Loucy (cell line): ENCODE measurements at regions not wholly inside any gene's neighbourhood (a gene's known extent, or its start where the extent isn't known, plus 50 kb on each side); places are given as distances from the start of the nearest gene placed in this dataset.

Source experiments
- H2AFZ ChIP-seq: fragments of 200-600 bp; sonication (generic); 2 replicates; pipeline ENCODE4 v1.6.0; 2016; ENCODE audit warnings: antibody characterized with exemption, mild to moderate bottlenecking, low read length, moderate library complexity
- H3F3A ChIP-seq: fragments of 200-600 bp; 2 replicates; pipeline ENCODE4 v1.6.0; 2016; ENCODE audit warnings: antibody characterized with exemption, low read depth, mild to moderate bottlenecking
- H3K27me3 ChIP-seq: fragments of 200-600 bp; sonication (generic); 2 replicates; pipeline ENCODE4 v1.6.1; 2014; ENCODE audit warnings: low read length, mild to moderate bottlenecking; ENCODE audit not compliant: insufficient read depth, poor library complexity, severe bottlenecking
- H3K36me3 ChIP-seq: fragments of 200-600 bp; sonication (generic); 2 replicates; pipeline ENCODE4 v1.6.1; 2016; ENCODE audit warnings: low read length; ENCODE audit not compliant: insufficient read depth
- H3K4me1 ChIP-seq: fragments of 200-600 bp; sonication (generic); 2 replicates; pipeline ENCODE4 v1.5.1; 2014; ENCODE audit warnings: low read length, mild to moderate bottlenecking; ENCODE audit not compliant: insufficient read depth, poor library complexity, severe bottlenecking
- H3K4me2 ChIP-seq: fragments of 200-600 bp; sonication (generic); 2 replicates; pipeline ENCODE4 v1.6.0; 2014; ENCODE audit warnings: antibody characterized with exemption, low read length, low read depth, mild to moderate bottlenecking; ENCODE audit not compliant: poor library complexity, severe bottlenecking
- H3K4me3 ChIP-seq: fragments of 200-600 bp; sonication (generic); 2 replicates; pipeline ENCODE4 v1.5.1; 2014; ENCODE audit warnings: low read length, mild to moderate bottlenecking, mixed read lengths; ENCODE audit not compliant: poor library complexity, severe bottlenecking
- H3K79me2 ChIP-seq: fragments of 200-600 bp; sonication (generic); 2 replicates; pipeline ENCODE4 v1.6.1; 2014; ENCODE audit warnings: low read length; ENCODE audit not compliant: insufficient read depth
- H3K9ac ChIP-seq: fragments of 200-600 bp; sonication (generic); 2 replicates; pipeline ENCODE4 v1.6.0; 2014; ENCODE audit warnings: mild to moderate bottlenecking, low read depth, low read length, moderate library complexity; ENCODE audit not compliant: poor library complexity, severe bottlenecking
- H3K9me2 ChIP-seq: fragments of 200-600 bp; sonication (generic); replicated peaks from 2 replicates; pipeline ENCODE4 v1.6.1; 2016; ENCODE audit warnings: low read depth, low read length, mixed read lengths
- H3K9me3 ChIP-seq: fragments of 200-600 bp; sonication (generic); 2 replicates; pipeline ENCODE4 v1.6.1; 2014; ENCODE audit warnings: mild to moderate bottlenecking, antibody characterized with exemption, low read length, low read depth; ENCODE audit not compliant: insufficient read depth
- H4K20me1 ChIP-seq: fragments of 200-600 bp; sonication (generic); 2 replicates; pipeline ENCODE4 v1.6.0; 2014; ENCODE audit warnings: antibody characterized with exemption, low read length, mild to moderate bottlenecking; ENCODE audit not compliant: insufficient read depth, poor library complexity, severe bottlenecking
- EZH2phosphoT487 ChIP-seq: fragments of 200-600 bp; IDR thresholded peaks from 2 replicates; pipeline ENCODE4 v1.6.1; 2018; ENCODE audit warnings: antibody characterized with exemption, mild to moderate bottlenecking, moderate library complexity, borderline replicate concordance
- TF ChIP-seq, protein P1 (sequence below): fragments of 200-600 bp; sonication (generic); conservative IDR thresholded peaks from 2 replicates; pipeline ENCODE4 v1.5.1; 2014; ENCODE audit warnings: mild to moderate bottlenecking, antibody characterized with exemption, low read length

GRCh38 chr21:41680444-41681347 lies 86.2 kb downstream of the RIPK4 start:
- no peak overlapping the region for H3K4me2 ChIP-seq
- H2AFZ ChIP-seq, result no peak overlapping the region
- H3F3A ChIP-seq, result no peaks in the 10 kb centered on the region
- H4K20me1 ChIP-seq, result no peaks in the 10 kb centered on the region
- H3K9me2 ChIP-seq, result no peaks in the 10 kb centered on the region
- peaks cover 17% of the 10 kb centered on the region for H3K4me1 ChIP-seq
- H3K9me3 ChIP-seq, result no peaks in the 10 kb centered on the region
- no peak overlapping the region for H3K9ac ChIP-seq
- H3K27me3 ChIP-seq, result no peaks in the 10 kb centered on the region
- H3K36me3 ChIP-seq, result no peaks in the 10 kb centered on the region
- TF ChIP-seq, protein P1, sequence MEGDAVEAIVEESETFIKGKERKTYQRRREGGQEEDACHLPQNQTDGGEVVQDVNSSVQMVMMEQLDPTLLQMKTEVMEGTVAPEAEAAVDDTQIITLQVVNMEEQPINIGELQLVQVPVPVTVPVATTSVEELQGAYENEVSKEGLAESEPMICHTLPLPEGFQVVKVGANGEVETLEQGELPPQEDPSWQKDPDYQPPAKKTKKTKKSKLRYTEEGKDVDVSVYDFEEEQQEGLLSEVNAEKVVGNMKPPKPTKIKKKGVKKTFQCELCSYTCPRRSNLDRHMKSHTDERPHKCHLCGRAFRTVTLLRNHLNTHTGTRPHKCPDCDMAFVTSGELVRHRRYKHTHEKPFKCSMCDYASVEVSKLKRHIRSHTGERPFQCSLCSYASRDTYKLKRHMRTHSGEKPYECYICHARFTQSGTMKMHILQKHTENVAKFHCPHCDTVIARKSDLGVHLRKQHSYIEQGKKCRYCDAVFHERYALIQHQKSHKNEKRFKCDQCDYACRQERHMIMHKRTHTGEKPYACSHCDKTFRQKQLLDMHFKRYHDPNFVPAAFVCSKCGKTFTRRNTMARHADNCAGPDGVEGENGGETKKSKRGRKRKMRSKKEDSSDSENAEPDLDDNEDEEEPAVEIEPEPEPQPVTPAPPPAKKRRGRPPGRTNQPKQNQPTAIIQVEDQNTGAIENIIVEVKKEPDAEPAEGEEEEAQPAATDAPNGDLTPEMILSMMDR, result no peak
- TF ChIP-seq EZH2phosphoT487, result no peak
- H3K79me2 ChIP-seq, result no peaks in the 10 kb centered on the region
- H3K4me3 ChIP-seq, result no peak overlapping the region

DNA sequence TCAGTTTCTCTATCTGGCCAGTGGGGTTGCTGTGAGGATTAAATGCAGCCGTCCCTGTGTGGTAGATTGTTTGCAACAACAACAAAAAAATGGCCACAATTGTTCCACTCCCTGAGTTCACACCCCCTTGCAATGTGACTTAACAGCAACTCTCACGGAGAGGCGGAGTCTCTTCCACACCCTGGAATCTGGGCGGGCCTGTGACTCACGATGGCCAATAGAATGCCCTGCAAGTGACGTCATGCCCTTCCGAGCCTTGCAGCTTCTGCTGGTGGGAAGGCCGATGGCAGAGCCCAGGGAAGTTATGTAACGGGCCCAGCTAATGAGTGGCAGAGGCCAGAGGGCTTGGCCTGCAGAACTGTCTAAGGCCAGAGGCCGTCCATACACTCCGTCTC lies 87.9 kb downstream of the RIPK4 start:
- Histone ChIP-seq H3K36me3 (no peaks in the 10 kb centered on the region), H3F3A (no peaks in the 10 kb centered on the region), H3K9me2 (no peaks in the 10 kb centered on the region), H3K27me3 (no peaks in the 10 kb centered on the region), H3K4me2 (no peak overlapping the region), H3K79me2 (no peaks in the 10 kb centered on the region), H2AFZ (peak overlapping the region; percentile 57; the same call in 1 of the 2 replicates), H3K9ac (no peak overlapping the region), H3K9me3 (no peaks in the 10 kb centered on the region), H3K4me1 (peaks cover 17% of the 10 kb centered on the region), H3K4me3 (no peak overlapping the region), H4K20me1 (no peaks in the 10 kb centered on the region)
- no peak for TF ChIP-seq EZH2phosphoT487
- TF ChIP-seq, protein P1, result no peak

DNA sequence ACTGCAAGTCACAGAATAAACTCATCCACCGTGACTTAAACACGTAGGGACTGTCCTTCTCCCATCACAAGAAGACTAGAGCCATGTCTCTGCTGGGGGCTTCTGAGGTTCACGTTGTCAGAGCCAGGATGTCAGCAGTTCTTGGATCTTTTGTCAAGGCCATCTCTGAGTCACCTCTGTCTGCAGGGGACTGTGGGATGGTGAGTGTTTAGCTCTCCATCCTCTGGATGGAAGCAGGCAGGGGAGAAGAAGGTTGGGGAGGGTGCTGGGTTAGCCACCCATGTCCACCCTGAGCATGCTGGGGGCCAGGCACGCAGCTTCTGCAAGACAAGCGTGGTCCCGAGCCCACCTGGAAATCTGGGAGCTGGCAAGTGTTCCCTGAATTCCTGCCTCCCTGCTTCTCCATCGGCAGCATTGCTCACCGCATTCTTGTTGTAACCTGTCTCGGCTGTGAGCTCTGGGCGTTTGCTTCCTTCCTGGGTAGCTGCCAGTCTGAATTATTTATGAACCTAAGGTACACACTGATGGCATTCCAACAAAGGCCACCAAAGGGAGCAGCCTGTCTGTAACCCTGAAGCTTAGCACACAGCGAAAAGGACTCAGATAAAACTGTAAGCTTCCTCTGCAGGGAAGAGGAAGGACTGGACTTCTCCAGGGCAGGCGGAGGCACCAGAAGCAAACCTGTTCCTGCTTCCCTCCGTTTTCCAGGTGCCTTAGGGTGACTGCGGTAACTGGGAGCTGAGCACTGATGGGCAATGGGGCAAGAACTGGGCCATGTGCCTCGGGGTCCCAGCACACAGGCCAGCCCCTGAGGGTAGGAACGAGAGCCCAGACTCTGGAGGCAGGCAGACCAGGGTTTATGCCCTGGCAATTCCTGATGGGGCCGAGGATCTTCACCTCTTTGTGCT lies 88.6 kb downstream of the RIPK4 start:
- no peaks in the 10 kb centered on the region for H4K20me1 ChIP-seq
- no peaks in the 10 kb centered on the region for H3K9me2 ChIP-seq
- no peaks in the 10 kb centered on the region for H3F3A ChIP-seq
- H3K36me3 ChIP-seq, result no peaks in the 10 kb centered on the region
- TF ChIP-seq EZH2phosphoT487, result no peak
- TF ChIP-seq, protein P1, result no peak
- peak overlapping the region; percentile 15 for H3K4me2 ChIP-seq
- no peaks in the 10 kb centered on the region for H3K27me3 ChIP-seq
- H2AFZ ChIP-seq, result peak overlapping the region; percentile 61
- no peak overlapping the region for H3K9ac ChIP-seq
- H3K4me1 ChIP-seq, result peaks cover 17% of the 10 kb centered on the region
- H3K9me3 ChIP-seq, result no peaks in the 10 kb centered on the region
- no peak overlapping the region for H3K4me3 ChIP-seq
- no peaks in the 10 kb centered on the region for H3K79me2 ChIP-seq
